Sigmoid colon (tissue), 6 donors: ENCODE measurements at regions not wholly inside any gene's neighbourhood (a gene's known extent, or its start where the extent isn't known, plus 50 kb on each side); places are given as distances from the start of the nearest gene placed in this dataset.

Source experiments
- DNase-seq: peaks from one replicate; pipeline ENCODE4 v3.0.0-alpha.2; 2019
- H3K27ac ChIP-seq, 4 donors: fragments of 200-600 bp; sonication (generic); one replicate each; pipeline ENCODE4 v1.5.1; 2016 to 2019; ENCODE audit warnings: mild to moderate bottlenecking in 1 of 4
- H3K27me3 ChIP-seq, 3 donors: fragments of 200-600 bp; sonication (generic); one replicate each; pipeline ENCODE4 v1.5.1; 2019; ENCODE audit warnings: mild to moderate bottlenecking in 1 of 3
- H3K36me3 ChIP-seq, 4 donors: fragments of 200-600 bp; sonication (generic); one replicate each; pipeline ENCODE4 v1.5.1; 2016 to 2019
- H3K4me1 ChIP-seq, 4 donors: fragments of 200-600 bp; sonication (generic); one replicate each; pipeline ENCODE4 v1.5.1; 2017 to 2019
- H3K4me3 ChIP-seq, 4 donors: fragments of 200-600 bp; sonication (generic); one replicate each; pipeline ENCODE4 v1.5.1; 2017 to 2019; ENCODE audit warnings: mild to moderate bottlenecking in 2 of 4, moderate library complexity in 1 of 4
- H3K9me3 ChIP-seq, 4 donors: fragments of 200-600 bp in 3 of 4; sonication (generic) in 3 of 4; one replicate each; pipeline versions ENCODE4 v1.5.1 to v1.6.1; 2013 to 2019
- CTCF ChIP-seq, 4 experiments: fragments of 450-650 bp in 3 of 4; fragments of 200-600 bp in 1 of 4; IDR thresholded peaks; one replicate each; pipeline ENCODE4 v1.5.1; 2016 to 2019; ENCODE audit warnings: antibody characterized with exemption in 4 of 4, mild to moderate bottlenecking in 3 of 4, moderate library complexity in 2 of 4
- EP300 ChIP-seq, 4 donors: sonication (generic); formaldehyde crosslinking; IDR thresholded peaks; one replicate each; pipeline ENCODE4 v1.6.1; 2017; ENCODE audit warnings: antibody characterized with exemption in 4 of 4
- POLR2A ChIP-seq, 2 donors: fragments of 450-650 bp; IDR thresholded peaks; one replicate each; pipeline ENCODE4 v1.6.1; 2016; ENCODE audit warnings: antibody characterized with exemption in 2 of 2, mild to moderate bottlenecking in 2 of 2, moderate library complexity in 2 of 2
- POLR2AphosphoS5 ChIP-seq, 4 donors: sonication (generic); formaldehyde crosslinking; IDR thresholded peaks; one replicate each; pipeline ENCODE4 v1.6.1; 2017; ENCODE audit warnings: antibody characterized with exemption in 4 of 4
- WGBS, 2 donors: extraction: QIAGEN DNeasy Blood & Tissue Kit; methylation state at CpG; one replicate each; pipeline ENCODE4 v1.1.7; 2013; 5-methylcytosine and 5-hydroxymethylcytosine counted together
- intact Hi-C: fragments of 100-400 bp; cut with DNase I; formaldehyde crosslinking; loops from one replicate; pipeline ENCODE4 v1.15.1; 2023
- donor health status: healthy with polysubstance abuse.
- donor health status: healthy.

- Histone ChIP-seq H3K9me3 (no peaks in the 10 kb centered on the region), H3K27ac (no peak overlapping the region), H3K36me3 (no peaks in the 10 kb centered on the region), H3K4me1 (no peaks in the 10 kb centered on the region), H3K27me3 (no peaks in the 10 kb centered on the region), H3K4me3 (no peak overlapping the region)
- DNase-seq = no peak
- TF ChIP-seq CTCF (IDR thresholded peaks at IDR 0.05) (no peak), EP300 (IDR thresholded peaks at IDR 0.05) (no peak), POLR2AphosphoS5 (IDR thresholded peaks at IDR 0.05) (no peak), POLR2A (IDR thresholded peaks at IDR 0.05) (no peak)
- intact Hi-C loops = no loop called here
These were observed 1016.2 kb upstream of the PCDH20 start for GRCh38 chr13:62431852-62432251.

GRCh38 chr13:62418872-62419271 lies 1003.2 kb upstream of the PCDH20 start:
- Histone ChIP-seq H3K27ac (no peak overlapping the region), H3K4me1 (no peaks in the 10 kb centered on the region), H3K9me3 (no peaks in the 10 kb centered on the region), H3K36me3 (no peaks in the 10 kb centered on the region), H3K4me3 (no peak overlapping the region), H3K27me3 (no peaks in the 10 kb centered on the region)
- 79 to 86% methylated on average over 3 of the region's 3 CpGs for WGBS, 2 donors
- TF ChIP-seq POLR2A (IDR thresholded peaks at IDR 0.05) (no peak), CTCF (IDR thresholded peaks at IDR 0.05) (no peak), EP300 (IDR thresholded peaks at IDR 0.05) (no peak), POLR2AphosphoS5 (IDR thresholded peaks at IDR 0.05) (no peak)
- intact Hi-C loops = no loop called here
- DNase-seq = no peak

GRCh38 chr13:62418376-62418775 lies 1002.7 kb upstream of the PCDH20 start:
- intact Hi-C loops = no loop called here
- Histone ChIP-seq H3K27ac (no peak overlapping the region), H3K36me3 (no peaks in the 10 kb centered on the region), H3K4me3 (no peak overlapping the region), H3K9me3 (no peaks in the 10 kb centered on the region), H3K27me3 (no peaks in the 10 kb centered on the region), H3K4me1 (no peaks in the 10 kb centered on the region)
- 57 to 70% methylated on average over 4 of the region's 4 CpGs for WGBS, 2 donors
- DNase-seq = no peak
- TF ChIP-seq CTCF (IDR thresholded peaks at IDR 0.05) = no peak
- TF ChIP-seq POLR2A (IDR thresholded peaks at IDR 0.05) = no peak
- TF ChIP-seq POLR2AphosphoS5 (IDR thresholded peaks at IDR 0.05) = no peak
- no peak for TF ChIP-seq EP300 (IDR thresholded peaks at IDR 0.05)

- Histone ChIP-seq H3K4me1 (no peaks in the 10 kb centered on the region), H3K4me3 (no peak overlapping the region), H3K27ac (no peak overlapping the region), H3K27me3 (no peaks in the 10 kb centered on the region), H3K36me3 (no peaks in the 10 kb centered on the region), H3K9me3 (no peaks in the 10 kb centered on the region)
- TF ChIP-seq EP300 (IDR thresholded peaks at IDR 0.05) = no peak
- no peak for TF ChIP-seq CTCF (IDR thresholded peaks at IDR 0.05)
- TF ChIP-seq POLR2A (IDR thresholded peaks at IDR 0.05) = no peak
- TF ChIP-seq POLR2AphosphoS5 (IDR thresholded peaks at IDR 0.05) = no peak
- DNase-seq = no peak
- intact Hi-C loops = no loop called here
- 87 to 94% methylated on average over 5 of the region's 5 CpGs for WGBS, 2 donors
These were observed 992.2 kb upstream of the PCDH20 start for GRCh38 chr13:62407871-62408270.

GRCh38 chr13:62388515-62388914 lies 972.9 kb upstream of the PCDH20 start:
- H3K36me3 ChIP-seq = no peaks in the 10 kb centered on the region
- 54 to 84% methylated on average over 2 of the region's 2 CpGs for WGBS, 2 donors
- no peaks in the 10 kb centered on the region for H3K4me1 ChIP-seq
- H3K27me3 ChIP-seq = no peaks in the 10 kb centered on the region
- no peak overlapping the region for H3K27ac ChIP-seq
- H3K4me3 ChIP-seq = no peak overlapping the region
- intact Hi-C loops = no loop called here
- no peaks in the 10 kb centered on the region for H3K9me3 ChIP-seq
- DNase-seq = no peak
- TF ChIP-seq POLR2A (IDR thresholded peaks at IDR 0.05) = no peak
- no peak for TF ChIP-seq CTCF (IDR thresholded peaks at IDR 0.05)
- TF ChIP-seq POLR2AphosphoS5 (IDR thresholded peaks at IDR 0.05) = no peak
- no peak for TF ChIP-seq EP300 (IDR thresholded peaks at IDR 0.05)
